Smooth muscle cell (in vitro differentiated cells): ENCODE measurements at regions not wholly inside any gene's neighbourhood (a gene's known extent, or its start where the extent isn't known, plus 50 kb on each side); places are given as distances from the start of the nearest gene placed in this dataset.

Source experiments
- DNase-seq: peaks from one replicate; lab custom pipeline; 2025; ENCODE audit not compliant: unreplicated experiment; lab: John Stamatoyannopoulos, UW
- H2AFZ ChIP-seq: fragments of 200-600 bp; sonication (generic); 2 replicates; pipeline ENCODE4 v1.6.0; 2016; ENCODE audit warnings: antibody characterized with exemption, low read depth, mild to moderate bottlenecking
- H3F3A ChIP-seq: fragments of 200-600 bp; sonication (generic); 2 replicates; pipeline ENCODE4 v1.6.0; 2017; ENCODE audit warnings: antibody characterized with exemption, low read depth
- H3K27ac ChIP-seq: fragments of 200-600 bp; sonication (generic); 2 replicates; pipeline ENCODE4 v1.5.1; 2016; ENCODE audit warnings: low read depth, mild to moderate bottlenecking
- H3K27me3 ChIP-seq: fragments of 200-600 bp; sonication (generic); 2 replicates; pipeline ENCODE4 v1.6.1; 2016; ENCODE audit warnings: low read depth, mild to moderate bottlenecking
- H3K36me3 ChIP-seq: fragments of 200-600 bp; sonication (generic); 2 replicates; pipeline ENCODE4 v1.5.1; 2016; ENCODE audit warnings: low read depth
- H3K4me1 ChIP-seq: fragments of 200-600 bp; sonication (generic); 2 replicates; pipeline ENCODE4 v1.5.1; 2016; ENCODE audit warnings: low read depth
- H3K4me2 ChIP-seq: fragments of 200-600 bp; sonication (generic); 2 replicates; pipeline ENCODE4 v1.6.0; 2016; ENCODE audit warnings: mild to moderate bottlenecking
- H3K4me3 ChIP-seq: fragments of 200-600 bp; sonication (generic); 2 replicates; pipeline ENCODE4 v1.5.1; 2016; ENCODE audit warnings: mild to moderate bottlenecking
- H3K79me2 ChIP-seq: fragments of 200-600 bp; sonication (generic); 2 replicates; pipeline ENCODE4 v1.6.0; 2016; ENCODE audit warnings: low read depth, mild to moderate bottlenecking
- H3K9ac ChIP-seq: fragments of 200-600 bp; sonication (generic); 2 replicates; pipeline ENCODE4 v1.6.0; 2016; ENCODE audit warnings: low read depth
- H3K9me3 ChIP-seq: fragments of 200-600 bp; sonication (generic); replicated peaks from 2 replicates; pipeline ENCODE4 v1.5.1; 2016; ENCODE audit warnings: low read depth
- H4K20me1 ChIP-seq: fragments of 200-600 bp; sonication (generic); 2 replicates; pipeline ENCODE4 v1.6.0; 2016; ENCODE audit warnings: low read depth
- CTCF ChIP-seq: fragments of 200-600 bp; sonication (generic); IDR thresholded peaks from 2 replicates; pipeline ENCODE4 v1.5.1; 2017; ENCODE audit warnings: borderline replicate concordance, mild to moderate bottlenecking, antibody characterized with exemption; ENCODE audit not compliant: insufficient read depth, poor library complexity, severe bottlenecking
- WGBS: methylation state at CpG from one replicate; pipeline ENCODE4 v1.1.7; 2016; ENCODE audit warnings: low lambda C conversion rate; 5-methylcytosine and 5-hydroxymethylcytosine counted together

- Histone ChIP-seq H4K20me1 (no peaks in the 10 kb centered on the region), H3K4me3 (no peak overlapping the region), H3K79me2 (no peaks in the 10 kb centered on the region), H3K4me1 (no peaks in the 10 kb centered on the region), H3K27ac (no peak overlapping the region), H3K27me3 (peaks cover 3% of the 10 kb centered on the region), H3K4me2 (no peak overlapping the region), H3F3A (no peaks in the 10 kb centered on the region), H3K36me3 (no peaks in the 10 kb centered on the region), H3K9me3 (no peaks in the 10 kb centered on the region), H3K9ac (no peak overlapping the region), H2AFZ (no peak overlapping the region)
- WGBS, result 59% methylated on average over 7 of the region's 7 CpGs
- no peak for DNase-seq
- no peak for TF ChIP-seq CTCF
Measured at GRCh38 chr20:56897318-56897957, 268.3 kb downstream of the TFAP2C start.

- H3F3A ChIP-seq, result no peaks in the 10 kb centered on the region
- no peak for DNase-seq
- H3K9ac ChIP-seq, result no peak overlapping the region
- H3K9me3 ChIP-seq, result no peaks in the 10 kb centered on the region
- H3K27me3 ChIP-seq, result peaks cover 3% of the 10 kb centered on the region
- TF ChIP-seq CTCF, result no peak
- no peak overlapping the region for H3K27ac ChIP-seq
- H3K4me2 ChIP-seq, result no peak overlapping the region
- H3K79me2 ChIP-seq, result no peaks in the 10 kb centered on the region
- no peaks in the 10 kb centered on the region for H3K4me1 ChIP-seq
- 93% methylated on average over 3 of the region's 3 CpGs for WGBS
- no peaks in the 10 kb centered on the region for H4K20me1 ChIP-seq
- no peak overlapping the region for H3K4me3 ChIP-seq
- H2AFZ ChIP-seq, result no peak overlapping the region
- no peaks in the 10 kb centered on the region for H3K36me3 ChIP-seq
Measured at GRCh38 chr20:56897958-56898349, 268.8 kb downstream of the TFAP2C start.

- WGBS, result 86% methylated on average over 5 of the region's 5 CpGs
Measured at GRCh38 chr20:56899506-56899905, 270.4 kb downstream of the TFAP2C start.

More at GRCh38 chr20:56899506-56899905, 270.4 kb downstream of the TFAP2C start:
- Histone ChIP-seq H3K4me2 (no peak overlapping the region), H3K36me3 (no peaks in the 10 kb centered on the region), H4K20me1 (no peaks in the 10 kb centered on the region), H3K79me2 (no peaks in the 10 kb centered on the region), H3F3A (no peaks in the 10 kb centered on the region), H3K27me3 (peaks cover 3% of the 10 kb centered on the region), H3K4me3 (no peak overlapping the region), H3K27ac (no peak overlapping the region), H3K9ac (no peak overlapping the region), H2AFZ (no peak overlapping the region), H3K9me3 (no peaks in the 10 kb centered on the region), H3K4me1 (no peaks in the 10 kb centered on the region)
- TF ChIP-seq CTCF, result no peak
- no peak for DNase-seq
